ENCODE measurements at regions not wholly inside any gene's neighbourhood (a gene's known extent, or its start where the extent isn't known, plus 50 kb on each side); places are given as distances from the start of the nearest gene placed in this dataset.
"Not testable (repeated sequence)": the region's sequence is repeated elsewhere in the genome, so short reads cannot be mapped to it uniquely, and the experiment has no call there.

- no peak for TF ChIP-seq CTCF (IDR thresholded peaks at IDR 0.05)
- DNase-seq (ENCODE audit: low spot score), result no peak
- no peak for ATAC-seq (ENCODE audit: low FRiP score)
Observed at GRCh38 chr2:95757988-95758387, 166.2 kb downstream of the TRIM43 start.

GRCh38 chr2:95759481-95760246, 167.9 kb downstream of the TRIM43 start:
- TF ChIP-seq CTCF (IDR thresholded peaks at IDR 0.05), result no peak
- ATAC-seq (ENCODE audit: low FRiP score), result no peak
- DNase-seq (ENCODE audit: low spot score), result no peak

GRCh38 chr2:95760806-95761525, 169.2 kb downstream of the TRIM43 start:
- DNase-seq (ENCODE audit: low spot score) (no peak), ATAC-seq (ENCODE audit: low FRiP score) (peak; percentile 82)
- no peak for TF ChIP-seq CTCF (IDR thresholded peaks at IDR 0.05)

- DNase-seq (ENCODE audit: low spot score), result no peak
- no peak for TF ChIP-seq CTCF (IDR thresholded peaks at IDR 0.05)
- ATAC-seq (ENCODE audit: low FRiP score), result no peak
Observed at GRCh38 chr2:95761556-95761955, 169.8 kb downstream of the TRIM43 start.

- DNase-seq (ENCODE audit: low spot score); ATAC-seq (ENCODE audit: low FRiP score): not testable (repeated sequence)
Observed at GRCh38 chr2:95762023-95763021, 170.5 kb downstream of the TRIM43 start.

- ATAC-seq (ENCODE audit: low FRiP score); DNase-seq (ENCODE audit: low spot score): not testable (repeated sequence)
Observed at GRCh38 chr2:95763074-95763473, 171.3 kb downstream of the TRIM43 start.

GRCh38 chr2:95764966-95765365, 173.2 kb downstream of the TRIM43 start:
- ATAC-seq (ENCODE audit: low FRiP score); DNase-seq (ENCODE audit: low spot score): not testable (repeated sequence)

GRCh38 chr2:95765925-95766910, 174.4 kb downstream of the TRIM43 start:
- ATAC-seq (ENCODE audit: low FRiP score); DNase-seq (ENCODE audit: low spot score): not testable (repeated sequence)

GRCh38 chr2:95767531-95767930, 175.7 kb downstream of the TRIM43 start:
- ATAC-seq (ENCODE audit: low FRiP score); DNase-seq (ENCODE audit: low spot score): not testable (repeated sequence)

GRCh38 chr2:95767950-95768349, 176.1 kb downstream of the TRIM43 start:
- not testable (repeated sequence) for DNase-seq (ENCODE audit: low spot score); ATAC-seq (ENCODE audit: low FRiP score)

GRCh38 chr2:95769256-95769655, 177.5 kb downstream of the TRIM43 start:
- not testable (repeated sequence) for ATAC-seq (ENCODE audit: low FRiP score); DNase-seq (ENCODE audit: low spot score)

GRCh38 chr2:95770726-95771125, 178.9 kb downstream of the TRIM43 start:
- ATAC-seq (ENCODE audit: low FRiP score); DNase-seq (ENCODE audit: low spot score): not testable (repeated sequence)
